ENCODE measurements at regions not wholly inside any gene's neighbourhood (a gene's known extent, or its start where the extent isn't known, plus 50 kb on each side); places are given as distances from the start of the nearest gene placed in this dataset.

DNA sequence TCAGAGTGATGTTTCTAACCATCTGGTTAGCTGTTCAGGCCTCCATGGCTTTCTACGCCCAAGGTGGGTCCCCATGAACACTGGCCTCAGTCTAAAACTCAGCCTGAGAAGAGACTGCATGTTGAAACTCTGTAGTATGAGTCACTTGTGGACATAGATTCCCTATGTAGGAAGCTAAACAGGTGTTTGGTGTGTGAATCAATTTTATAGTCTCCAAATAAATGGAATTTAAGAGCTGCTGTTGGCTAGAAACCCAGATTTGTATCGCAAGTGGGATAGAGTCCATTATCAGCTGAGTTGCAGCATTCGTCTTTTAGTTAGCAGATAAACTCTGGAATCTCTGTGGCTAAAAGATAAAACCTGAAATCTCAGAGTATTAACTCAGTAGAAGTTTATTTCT is 131.4 kb downstream of the KCNS3 start (continued):
- TF ChIP-seq RARB (CRISPR knock-in tag; IDR thresholded peaks at IDR 0.05) (no peak), ZNF8 (CRISPR knock-in tag; IDR thresholded peaks at IDR 0.05) (no peak), TOX (CRISPR knock-in tag; IDR thresholded peaks at IDR 0.05; ENCODE audit: borderline replicate concordance) (no peak), TCF4 (CRISPR knock-in tag; IDR thresholded peaks at IDR 0.05; ENCODE audit: borderline replicate concordance) (no peak), ZC3H10 (CRISPR knock-in tag; IDR thresholded peaks at IDR 0.05) (no peak)

- TF ChIP-seq ISL1 (CRISPR knock-in tag; IDR thresholded peaks at IDR 0.05) (no peak), CSRNP3 (CRISPR knock-in tag; IDR thresholded peaks at IDR 0.05) (no peak), GLIS3 (CRISPR knock-in tag; IDR thresholded peaks at IDR 0.05) (no peak), ARNTL (CRISPR knock-in tag; IDR thresholded peaks at IDR 0.05; ENCODE audit: borderline replicate concordance, low read depth) (no peak), TOX (CRISPR knock-in tag; IDR thresholded peaks at IDR 0.05; ENCODE audit: borderline replicate concordance) (no peak), RARB (CRISPR knock-in tag; IDR thresholded peaks at IDR 0.05) (no peak), ESRRG (CRISPR knock-in tag; IDR thresholded peaks at IDR 0.05) (no peak), OSR1 (CRISPR knock-in tag; IDR thresholded peaks at IDR 0.05) (no peak), ZNF70 (CRISPR knock-in tag; IDR thresholded peaks at IDR 0.05) (no peak), SNAI2 (CRISPR knock-in tag; IDR thresholded peaks at IDR 0.05) (no peak), ZFP3 (CRISPR knock-in tag; IDR thresholded peaks at IDR 0.05) (no peak), ZNF8 (CRISPR knock-in tag; IDR thresholded peaks at IDR 0.05) (no peak), CSDC2 (CRISPR knock-in tag; IDR thresholded peaks at IDR 0.05) (no peak), PPARA (CRISPR knock-in tag; IDR thresholded peaks at IDR 0.05; ENCODE audit: borderline replicate concordance) (no peak), ZC3H10 (CRISPR knock-in tag; IDR thresholded peaks at IDR 0.05) (no peak), ZFP30 (CRISPR knock-in tag; IDR thresholded peaks at IDR 0.05) (no peak), BACH2 (CRISPR knock-in tag; IDR thresholded peaks at IDR 0.05; ENCODE audit: borderline replicate concordance) (no peak)
- TF ChIP-seq, protein P1, sequence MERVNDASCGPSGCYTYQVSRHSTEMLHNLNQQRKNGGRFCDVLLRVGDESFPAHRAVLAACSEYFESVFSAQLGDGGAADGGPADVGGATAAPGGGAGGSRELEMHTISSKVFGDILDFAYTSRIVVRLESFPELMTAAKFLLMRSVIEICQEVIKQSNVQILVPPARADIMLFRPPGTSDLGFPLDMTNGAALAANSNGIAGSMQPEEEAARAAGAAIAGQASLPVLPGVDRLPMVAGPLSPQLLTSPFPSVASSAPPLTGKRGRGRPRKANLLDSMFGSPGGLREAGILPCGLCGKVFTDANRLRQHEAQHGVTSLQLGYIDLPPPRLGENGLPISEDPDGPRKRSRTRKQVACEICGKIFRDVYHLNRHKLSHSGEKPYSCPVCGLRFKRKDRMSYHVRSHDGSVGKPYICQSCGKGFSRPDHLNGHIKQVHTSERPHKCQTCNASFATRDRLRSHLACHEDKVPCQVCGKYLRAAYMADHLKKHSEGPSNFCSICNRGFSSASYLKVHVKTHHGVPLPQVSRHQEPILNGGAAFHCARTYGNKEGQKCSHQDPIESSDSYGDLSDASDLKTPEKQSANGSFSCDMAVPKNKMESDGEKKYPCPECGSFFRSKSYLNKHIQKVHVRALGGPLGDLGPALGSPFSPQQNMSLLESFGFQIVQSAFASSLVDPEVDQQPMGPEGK (CRISPR knock-in tag; IDR thresholded peaks at IDR 0.05; ENCODE audit: borderline replicate concordance): no peak
- TF ChIP-seq, protein P2, sequence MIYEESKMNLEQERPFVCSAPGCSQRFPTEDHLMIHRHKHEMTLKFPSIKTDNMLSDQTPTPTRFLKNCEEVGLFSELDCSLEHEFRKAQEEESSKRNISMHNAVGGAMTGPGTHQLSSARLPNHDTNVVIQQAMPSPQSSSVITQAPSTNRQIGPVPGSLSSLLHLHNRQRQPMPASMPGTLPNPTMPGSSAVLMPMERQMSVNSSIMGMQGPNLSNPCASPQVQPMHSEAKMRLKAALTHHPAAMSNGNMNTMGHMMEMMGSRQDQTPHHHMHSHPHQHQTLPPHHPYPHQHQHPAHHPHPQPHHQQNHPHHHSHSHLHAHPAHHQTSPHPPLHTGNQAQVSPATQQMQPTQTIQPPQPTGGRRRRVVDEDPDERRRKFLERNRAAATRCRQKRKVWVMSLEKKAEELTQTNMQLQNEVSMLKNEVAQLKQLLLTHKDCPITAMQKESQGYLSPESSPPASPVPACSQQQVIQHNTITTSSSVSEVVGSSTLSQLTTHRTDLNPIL (CRISPR knock-in tag; IDR thresholded peaks at IDR 0.05; ENCODE audit: low read depth): no peak
- TF ChIP-seq, protein P3, sequence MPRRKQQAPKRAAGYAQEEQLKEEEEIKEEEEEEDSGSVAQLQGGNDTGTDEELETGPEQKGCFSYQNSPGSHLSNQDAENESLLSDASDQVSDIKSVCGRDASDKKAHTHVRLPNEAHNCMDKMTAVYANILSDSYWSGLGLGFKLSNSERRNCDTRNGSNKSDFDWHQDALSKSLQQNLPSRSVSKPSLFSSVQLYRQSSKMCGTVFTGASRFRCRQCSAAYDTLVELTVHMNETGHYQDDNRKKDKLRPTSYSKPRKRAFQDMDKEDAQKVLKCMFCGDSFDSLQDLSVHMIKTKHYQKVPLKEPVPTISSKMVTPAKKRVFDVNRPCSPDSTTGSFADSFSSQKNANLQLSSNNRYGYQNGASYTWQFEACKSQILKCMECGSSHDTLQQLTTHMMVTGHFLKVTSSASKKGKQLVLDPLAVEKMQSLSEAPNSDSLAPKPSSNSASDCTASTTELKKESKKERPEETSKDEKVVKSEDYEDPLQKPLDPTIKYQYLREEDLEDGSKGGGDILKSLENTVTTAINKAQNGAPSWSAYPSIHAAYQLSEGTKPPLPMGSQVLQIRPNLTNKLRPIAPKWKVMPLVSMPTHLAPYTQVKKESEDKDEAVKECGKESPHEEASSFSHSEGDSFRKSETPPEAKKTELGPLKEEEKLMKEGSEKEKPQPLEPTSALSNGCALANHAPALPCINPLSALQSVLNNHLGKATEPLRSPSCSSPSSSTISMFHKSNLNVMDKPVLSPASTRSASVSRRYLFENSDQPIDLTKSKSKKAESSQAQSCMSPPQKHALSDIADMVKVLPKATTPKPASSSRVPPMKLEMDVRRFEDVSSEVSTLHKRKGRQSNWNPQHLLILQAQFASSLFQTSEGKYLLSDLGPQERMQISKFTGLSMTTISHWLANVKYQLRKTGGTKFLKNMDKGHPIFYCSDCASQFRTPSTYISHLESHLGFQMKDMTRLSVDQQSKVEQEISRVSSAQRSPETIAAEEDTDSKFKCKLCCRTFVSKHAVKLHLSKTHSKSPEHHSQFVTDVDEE (CRISPR knock-in tag; IDR thresholded peaks at IDR 0.05): no peak
These were observed 126.9 kb downstream of the KCNS3 start for GRCh38 chr2:18005411-18005810.

DNA sequence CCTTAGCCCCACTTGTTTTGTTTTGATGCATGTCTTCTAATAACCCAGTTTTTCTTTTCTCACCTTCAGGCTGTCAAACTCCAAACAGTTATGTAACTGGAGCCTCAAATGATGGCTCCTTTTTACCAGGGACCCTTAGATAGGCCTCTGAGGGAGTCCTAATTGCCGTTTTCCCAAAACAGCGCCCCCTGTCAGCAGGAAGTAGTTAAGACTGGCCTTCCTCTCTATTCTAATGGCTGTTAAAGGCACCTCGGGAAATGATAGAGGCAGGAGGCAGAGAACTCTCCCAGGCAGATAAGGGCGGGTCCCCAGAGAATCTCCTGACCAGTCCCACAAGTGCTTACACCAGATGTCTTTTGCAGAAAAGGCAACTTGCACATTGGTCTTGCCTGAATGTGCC is 123.2 kb downstream of the KCNS3 start:
- no peak for ATAC-seq
- no peak for TF ChIP-seq ISL1 (CRISPR knock-in tag; IDR thresholded peaks at IDR 0.05)
- TF ChIP-seq GLIS3 (CRISPR knock-in tag; IDR thresholded peaks at IDR 0.05): no peak
- no peak for TF ChIP-seq RARB (CRISPR knock-in tag; IDR thresholded peaks at IDR 0.05)
- TF ChIP-seq TCF4 (CRISPR knock-in tag; IDR thresholded peaks at IDR 0.05; ENCODE audit: borderline replicate concordance): no peak
- TF ChIP-seq, protein P1 (CRISPR knock-in tag; IDR thresholded peaks at IDR 0.05; ENCODE audit: borderline replicate concordance): no peak
- TF ChIP-seq BACH2 (CRISPR knock-in tag; IDR thresholded peaks at IDR 0.05; ENCODE audit: borderline replicate concordance): no peak
- TF ChIP-seq ZNF565 (CRISPR knock-in tag; conservative IDR thresholded peaks at IDR 0.05; ENCODE audit: low read depth): no peak
- no peak for TF ChIP-seq CSRNP3 (CRISPR knock-in tag; IDR thresholded peaks at IDR 0.05)
- no peak for TF ChIP-seq ZNF70 (CRISPR knock-in tag; IDR thresholded peaks at IDR 0.05)

More at GRCh38 chr2:18005411-18005810, 126.9 kb downstream of the KCNS3 start:
- no peak for ATAC-seq
